ENCODE measurements at regions not wholly inside any gene's neighbourhood (a gene's known extent, or its start where the extent isn't known, plus 50 kb on each side); places are given as distances from the start of the nearest gene placed in this dataset.

DNA sequence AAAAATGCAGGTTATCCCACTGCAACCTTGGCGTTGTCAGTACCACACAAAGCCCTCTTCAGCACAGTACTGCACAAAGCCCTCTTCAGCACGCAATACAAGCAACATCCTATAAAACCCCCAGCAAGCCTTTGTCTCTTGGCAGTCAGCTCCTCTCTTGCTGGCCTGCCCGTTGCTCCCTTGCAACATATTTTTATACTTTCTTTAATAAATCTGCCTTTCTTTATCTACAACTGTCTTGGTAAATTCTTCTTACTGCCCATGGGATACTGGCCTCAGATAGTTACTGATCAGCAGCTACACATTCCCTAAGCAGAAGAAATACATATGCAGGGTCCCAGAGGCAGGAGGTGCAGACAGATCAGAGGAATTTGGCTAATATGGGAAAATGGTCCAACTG, 70.5 kb upstream of the MAP3K4 start:
- intact Hi-C loops (cut with DNase I): no loop called here
- Histone ChIP-seq H3K27ac (no peak overlapping the region), H3K27me3 (no peaks in the 10 kb centered on the region), H3K4me1 (peaks cover 0 to 3% of the 10 kb centered on the region in 2 donors), H3K4me3 (no peak overlapping the region), H3K36me3 (no peaks in the 10 kb centered on the region), H3K9me3 (no peaks in the 10 kb centered on the region)
- TF ChIP-seq, protein P1, sequence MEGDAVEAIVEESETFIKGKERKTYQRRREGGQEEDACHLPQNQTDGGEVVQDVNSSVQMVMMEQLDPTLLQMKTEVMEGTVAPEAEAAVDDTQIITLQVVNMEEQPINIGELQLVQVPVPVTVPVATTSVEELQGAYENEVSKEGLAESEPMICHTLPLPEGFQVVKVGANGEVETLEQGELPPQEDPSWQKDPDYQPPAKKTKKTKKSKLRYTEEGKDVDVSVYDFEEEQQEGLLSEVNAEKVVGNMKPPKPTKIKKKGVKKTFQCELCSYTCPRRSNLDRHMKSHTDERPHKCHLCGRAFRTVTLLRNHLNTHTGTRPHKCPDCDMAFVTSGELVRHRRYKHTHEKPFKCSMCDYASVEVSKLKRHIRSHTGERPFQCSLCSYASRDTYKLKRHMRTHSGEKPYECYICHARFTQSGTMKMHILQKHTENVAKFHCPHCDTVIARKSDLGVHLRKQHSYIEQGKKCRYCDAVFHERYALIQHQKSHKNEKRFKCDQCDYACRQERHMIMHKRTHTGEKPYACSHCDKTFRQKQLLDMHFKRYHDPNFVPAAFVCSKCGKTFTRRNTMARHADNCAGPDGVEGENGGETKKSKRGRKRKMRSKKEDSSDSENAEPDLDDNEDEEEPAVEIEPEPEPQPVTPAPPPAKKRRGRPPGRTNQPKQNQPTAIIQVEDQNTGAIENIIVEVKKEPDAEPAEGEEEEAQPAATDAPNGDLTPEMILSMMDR (IDR thresholded peaks at IDR 0.05): no peak
- DNase-seq (ENCODE audit: low spot score in 2 of 2): no peak

DNA sequence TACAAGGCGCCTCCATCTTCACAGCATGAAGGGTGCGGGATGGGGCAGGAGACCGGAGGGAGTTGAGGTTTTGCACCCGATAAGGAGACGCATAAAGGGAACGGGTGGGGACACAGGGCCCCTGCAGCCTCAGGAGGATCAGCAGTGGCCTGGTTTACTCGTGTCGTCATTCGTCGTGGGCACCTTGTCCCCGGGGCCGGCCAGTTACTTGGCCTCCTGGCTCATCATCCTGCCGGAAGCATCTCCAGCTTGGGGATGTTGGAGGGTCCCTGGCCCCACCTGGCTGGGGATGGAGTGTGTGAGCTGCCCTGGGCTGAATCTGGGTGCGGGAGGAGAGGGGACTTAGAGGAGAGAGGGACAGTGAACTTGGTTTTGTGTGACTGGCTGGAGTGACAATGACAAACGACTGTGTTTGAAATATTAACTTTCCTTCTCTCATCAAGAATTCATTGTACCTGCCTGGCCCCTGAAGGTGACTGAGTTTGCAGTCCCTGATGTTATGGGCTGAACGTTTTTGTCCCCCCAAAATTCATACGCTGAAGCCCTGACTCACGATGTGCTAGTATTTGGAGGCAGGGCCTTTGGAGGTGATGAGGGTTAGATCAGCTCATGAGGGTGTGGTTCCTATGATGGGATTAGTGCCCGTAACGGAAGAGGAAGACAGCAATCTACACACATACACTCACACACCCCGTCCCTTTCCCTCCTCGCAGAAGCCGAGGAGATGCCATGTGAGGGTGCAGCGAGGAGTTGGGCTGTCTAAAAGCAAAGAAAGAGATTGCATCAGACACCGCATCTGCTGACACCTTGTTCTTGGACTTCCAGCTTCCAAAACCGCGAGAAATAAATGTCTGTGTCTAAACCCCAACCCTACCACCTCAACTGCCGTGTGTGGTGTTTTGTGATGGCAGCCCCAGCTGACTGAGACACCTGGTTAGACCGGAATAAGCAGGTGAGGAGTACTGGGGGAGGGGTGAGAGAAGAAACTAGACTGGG, 65.0 kb upstream of the MAP3K4 start:
- H3K4me3 ChIP-seq: no peak overlapping the region
- H3K9me3 ChIP-seq: no peaks in the 10 kb centered on the region
- peaks cover 0 to 3% of the 10 kb centered on the region in 2 donors for H3K4me1 ChIP-seq
- H3K27me3 ChIP-seq: no peaks in the 10 kb centered on the region
- TF ChIP-seq, protein P1 (IDR thresholded peaks at IDR 0.05): no peak
- DNase-seq (ENCODE audit: low spot score in 2 of 2): no peak
- H3K27ac ChIP-seq: no peak overlapping the region
- H3K36me3 ChIP-seq: no peaks in the 10 kb centered on the region
- intact Hi-C loops (cut with DNase I): no loop called here

DNA sequence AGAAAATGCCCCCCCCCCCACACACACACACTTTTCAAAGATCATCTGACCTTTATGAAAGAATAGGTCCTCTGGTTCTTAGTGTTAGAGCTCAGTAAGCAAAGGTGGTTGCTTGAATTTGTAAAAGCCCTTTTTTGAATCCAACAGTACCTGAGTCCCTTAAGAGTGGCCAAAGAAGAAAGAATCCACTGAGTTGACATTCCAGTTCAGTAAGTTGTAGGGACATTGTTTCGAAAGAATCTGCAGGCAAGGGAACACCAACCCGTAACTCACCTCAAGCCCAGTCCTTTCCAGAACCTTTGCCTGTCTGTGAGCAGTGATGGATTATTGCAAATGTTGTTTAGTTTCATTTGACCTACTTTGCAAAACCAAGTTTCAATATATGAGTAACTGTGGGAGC, 64.2 kb upstream of the MAP3K4 start:
- H3K9me3 ChIP-seq: no peaks in the 10 kb centered on the region
- intact Hi-C loops (cut with DNase I): no loop called here
- no peak overlapping the region for H3K4me3 ChIP-seq
- DNase-seq (ENCODE audit: low spot score in 2 of 2): no peak
- no peaks in the 10 kb centered on the region for H3K36me3 ChIP-seq
- H3K4me1 ChIP-seq: peaks cover 0 to 3% of the 10 kb centered on the region in 2 donors
- TF ChIP-seq, protein P1 (IDR thresholded peaks at IDR 0.05): no peak
- H3K27me3 ChIP-seq: no peaks in the 10 kb centered on the region
- H3K27ac ChIP-seq: no peak overlapping the region

DNA sequence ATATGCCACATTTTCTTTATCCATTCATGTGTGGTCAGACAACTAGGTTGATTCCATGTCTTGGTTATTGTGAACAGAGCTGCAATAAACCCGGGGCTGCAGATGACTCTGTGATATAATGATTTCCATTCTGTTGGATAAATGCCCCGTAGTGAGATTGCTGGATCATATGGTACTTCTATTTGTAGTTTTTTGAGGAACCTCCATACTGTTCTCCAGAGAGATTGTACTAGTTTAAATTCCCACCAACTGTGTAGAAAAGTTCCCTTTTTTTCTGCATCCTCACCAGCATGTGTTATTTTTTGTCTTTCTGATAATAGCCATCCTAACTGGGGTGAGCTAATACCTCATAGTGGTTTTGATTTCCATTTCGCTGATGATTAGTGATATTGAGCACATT, 62.2 kb upstream of the MAP3K4 start:
- Histone ChIP-seq H3K27ac (no peak overlapping the region), H3K4me3 (no peak overlapping the region)
- intact Hi-C loops (cut with DNase I): no loop called here

DNA sequence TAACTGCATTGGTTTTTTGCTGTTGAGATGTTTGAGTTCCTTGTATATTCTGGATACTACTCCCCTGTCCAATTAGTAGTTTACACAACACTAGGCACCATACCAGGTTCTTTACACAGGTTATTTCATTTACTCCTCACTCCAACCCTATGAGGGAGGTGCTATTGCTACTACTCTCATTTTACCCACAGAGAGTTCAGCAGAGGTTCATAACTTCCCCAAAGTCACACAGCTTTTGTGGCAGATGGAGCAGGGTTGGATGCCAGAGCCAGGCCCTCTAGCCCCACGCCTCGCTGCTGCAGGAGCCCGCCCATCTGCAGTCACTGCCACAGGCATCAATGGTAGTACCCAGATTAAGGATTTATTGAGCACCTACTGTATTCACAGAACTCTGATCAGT, 61.7 kb upstream of the MAP3K4 start:
- DNase-seq (ENCODE audit: low spot score in 2 of 2): no peak
- intact Hi-C loops (cut with DNase I): loop anchor here (1.0 to 10.0 kb wide), 4 partner anchors 61 to 444 kb away; partner anchors contain the start of genes AGPAT4 and MAP3K4

More for the DNA sequence above, 62.2 kb upstream of the MAP3K4 start:
- H3K36me3 ChIP-seq: no peaks in the 10 kb centered on the region
- no peaks in the 10 kb centered on the region for H3K9me3 ChIP-seq
- TF ChIP-seq, protein P1 (IDR thresholded peaks at IDR 0.05): no peak
- DNase-seq (ENCODE audit: low spot score in 2 of 2): no peak
- peaks cover 0 to 3% of the 10 kb centered on the region in 2 donors for H3K4me1 ChIP-seq
- H3K27me3 ChIP-seq: no peaks in the 10 kb centered on the region

More for the DNA sequence above, 61.7 kb upstream of the MAP3K4 start:
- H3K4me1 ChIP-seq: peaks cover 0 to 3% of the 10 kb centered on the region in 2 donors
- H3K9me3 ChIP-seq: no peaks in the 10 kb centered on the region
- no peaks in the 10 kb centered on the region for H3K27me3 ChIP-seq
- H3K4me3 ChIP-seq: no peak overlapping the region
- no peak overlapping the region for H3K27ac ChIP-seq
- TF ChIP-seq, protein P1 (IDR thresholded peaks at IDR 0.05): no peak
- no peaks in the 10 kb centered on the region for H3K36me3 ChIP-seq

All from ascending aorta (tissue), 2 donors.